GM12892 (cell line): ENCODE measurements at regions not wholly inside any gene's neighbourhood (a gene's known extent, or its start where the extent isn't known, plus 50 kb on each side); places are given as distances from the start of the nearest gene placed in this dataset.
"Not testable (repeated sequence)": the region's sequence is repeated elsewhere in the genome, so short reads cannot be mapped to it uniquely, and the experiment has no call there.

Experiments
- POLR2A ChIP-seq: IDR thresholded peaks from 2 replicates; pipeline ENCODE4 v1.6.1; 2011; ENCODE audit warnings: low read depth, low read length, control low read depth
- POLR2AphosphoS5 ChIP-seq: IDR thresholded peaks from 2 replicates; pipeline ENCODE4 v1.6.1; 2011; ENCODE audit warnings: low read depth, low read length, control low read depth

- TF ChIP-seq POLR2AphosphoS5, POLR2A: not testable (repeated sequence)
Observed at GRCh38 chr17:77635785-77636184, 322.7 kb upstream of the TNRC6C start.
